GM21576 (cell line): ENCODE measurements at regions not wholly inside any gene's neighbourhood (a gene's known extent, or its start where the extent isn't known, plus 50 kb on each side); places are given as distances from the start of the nearest gene placed in this dataset.
"Not testable (repeated sequence)": the region's sequence is repeated elsewhere in the genome, so short reads cannot be mapped to it uniquely, and the experiment has no call there.

Source experiments
- ATAC-seq: cut with Tn5 transposase; IDR thresholded peaks from one replicate; pipeline ENCODE4 v1.9.1; 2021; ENCODE audit warnings: mild to moderate bottlenecking, moderate library complexity; ENCODE audit not compliant: unreplicated experiment

GRCh38 chr10:6830981-6831380, 250.9 kb upstream of the PRKCQ start:
- not testable (repeated sequence) for ATAC-seq

GRCh38 chr10:6824793-6825192, 244.7 kb upstream of the PRKCQ start:
- ATAC-seq = not testable (repeated sequence)

- no peak for ATAC-seq
Measured at GRCh38 chr10:6823770-6824169, 243.7 kb upstream of the PRKCQ start.

- ATAC-seq = no peak
Measured at GRCh38 chr10:6819301-6819700, 239.2 kb upstream of the PRKCQ start.

GRCh38 chr10:6817770-6818169, 237.7 kb upstream of the PRKCQ start:
- ATAC-seq = no peak

GRCh38 chr10:6815346-6815745, 235.3 kb upstream of the PRKCQ start:
- ATAC-seq = no peak

GRCh38 chr10:6813856-6814255, 233.8 kb upstream of the PRKCQ start:
- no peak for ATAC-seq

- ATAC-seq = no peak
Measured at GRCh38 chr10:6813306-6813705, 233.2 kb upstream of the PRKCQ start.

GRCh38 chr10:6811153-6811552, 231.1 kb upstream of the PRKCQ start:
- no peak for ATAC-seq

GRCh38 chr10:6803427-6803783, 223.3 kb upstream of the PRKCQ start:
- no peak for ATAC-seq

- no peak for ATAC-seq
Measured at GRCh38 chr10:6802759-6803426, 222.8 kb upstream of the PRKCQ start.

- ATAC-seq = no peak
Measured at GRCh38 chr10:6796231-6796630, 216.2 kb upstream of the PRKCQ start.

GRCh38 chr10:6795541-6795940, 215.5 kb upstream of the PRKCQ start:
- ATAC-seq = no peak

GRCh38 chr10:6794841-6795240, 214.8 kb upstream of the PRKCQ start:
- ATAC-seq = not testable (repeated sequence)

GRCh38 chr10:6794441-6794840, 214.4 kb upstream of the PRKCQ start:
- ATAC-seq = no peak

- ATAC-seq = no peak
Measured at GRCh38 chr10:6788731-6789130, 208.7 kb upstream of the PRKCQ start.

- ATAC-seq = no peak
Measured at GRCh38 chr10:6788231-6788630, 208.2 kb upstream of the PRKCQ start.

GRCh38 chr10:6787718-6788117, 207.6 kb upstream of the PRKCQ start:
- ATAC-seq = no peak

GRCh38 chr10:6787091-6787490, 207.0 kb upstream of the PRKCQ start:
- ATAC-seq = no peak

- no peak for ATAC-seq
Measured at GRCh38 chr10:6786579-6787031, 206.5 kb upstream of the PRKCQ start.

GRCh38 chr10:6784429-6784828, 204.4 kb upstream of the PRKCQ start:
- not testable (repeated sequence) for ATAC-seq

- ATAC-seq = no peak
Measured at GRCh38 chr10:6783471-6783870, 203.4 kb upstream of the PRKCQ start.

GRCh38 chr10:6782378-6782777, 202.3 kb upstream of the PRKCQ start:
- no peak for ATAC-seq
